ENCODE measurements at regions not wholly inside any gene's neighbourhood (a gene's known extent, or its start where the extent isn't known, plus 50 kb on each side); places are given as distances from the start of the nearest gene placed in this dataset.

DNA sequence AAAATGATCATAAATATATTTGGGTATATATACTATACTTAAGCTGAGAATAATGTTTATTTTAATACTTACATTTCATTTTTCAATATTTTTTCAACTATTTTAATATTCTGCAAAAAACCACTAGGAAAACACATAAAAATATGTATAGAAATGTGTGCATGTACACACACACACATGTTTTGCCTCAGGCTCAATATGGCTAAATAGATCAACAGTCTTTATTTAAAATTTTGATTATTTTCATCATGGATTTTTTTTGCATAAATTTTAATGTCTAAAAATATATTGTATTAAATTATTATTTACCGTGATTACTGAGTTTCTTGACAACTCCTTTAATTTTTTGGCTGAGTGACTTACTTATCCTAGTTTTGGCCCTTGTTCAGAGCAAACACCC lies 846.5 kb downstream of the DHX35 start:
- in situ Hi-C loops (cut with HindIII; ENCODE audit: low sequenced_read_pairs), result no loop called here

DNA sequence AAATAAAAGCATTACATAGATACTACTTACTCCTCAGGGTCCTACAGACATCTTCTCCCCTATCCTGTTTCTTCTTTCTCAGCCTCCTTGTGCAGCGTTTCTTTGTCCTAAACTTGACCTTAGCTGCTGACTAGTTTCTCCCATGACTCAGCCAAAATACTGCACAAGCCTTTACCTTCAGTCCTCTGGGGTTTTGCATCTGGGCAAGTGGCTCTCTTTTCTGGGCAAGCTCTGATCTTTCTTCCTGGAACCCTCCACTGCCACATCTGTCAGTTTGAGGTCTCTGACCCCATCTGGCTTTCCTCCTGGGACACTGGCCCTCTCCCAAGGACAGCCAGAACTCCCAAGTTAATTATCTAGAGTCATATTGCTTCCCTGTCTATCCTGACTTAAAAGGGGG lies 838.4 kb downstream of the DHX35 start:
- in situ Hi-C loops (cut with HindIII; ENCODE audit: low sequenced_read_pairs), result no loop called here

DNA sequence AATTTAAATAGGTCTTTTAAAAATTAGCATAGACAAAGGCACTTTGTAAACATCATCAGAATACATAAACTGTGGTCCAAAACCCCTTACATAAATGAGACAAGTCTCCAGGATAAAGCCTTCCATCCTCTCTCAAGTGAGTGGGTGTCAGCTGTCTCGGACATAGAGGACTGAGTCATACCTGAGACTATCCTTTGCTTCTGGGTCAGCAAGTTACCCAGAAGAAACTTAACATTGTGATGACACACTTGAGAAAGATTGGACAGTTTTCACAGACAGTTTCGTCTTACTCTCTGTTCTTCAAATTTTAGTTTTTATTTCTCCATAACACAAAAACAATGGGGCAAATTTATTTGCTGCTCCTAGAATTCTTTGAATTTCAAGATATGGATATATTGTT lies 838.0 kb downstream of the DHX35 start:
- in situ Hi-C loops (cut with HindIII; ENCODE audit: low sequenced_read_pairs), result no loop called here

DNA sequence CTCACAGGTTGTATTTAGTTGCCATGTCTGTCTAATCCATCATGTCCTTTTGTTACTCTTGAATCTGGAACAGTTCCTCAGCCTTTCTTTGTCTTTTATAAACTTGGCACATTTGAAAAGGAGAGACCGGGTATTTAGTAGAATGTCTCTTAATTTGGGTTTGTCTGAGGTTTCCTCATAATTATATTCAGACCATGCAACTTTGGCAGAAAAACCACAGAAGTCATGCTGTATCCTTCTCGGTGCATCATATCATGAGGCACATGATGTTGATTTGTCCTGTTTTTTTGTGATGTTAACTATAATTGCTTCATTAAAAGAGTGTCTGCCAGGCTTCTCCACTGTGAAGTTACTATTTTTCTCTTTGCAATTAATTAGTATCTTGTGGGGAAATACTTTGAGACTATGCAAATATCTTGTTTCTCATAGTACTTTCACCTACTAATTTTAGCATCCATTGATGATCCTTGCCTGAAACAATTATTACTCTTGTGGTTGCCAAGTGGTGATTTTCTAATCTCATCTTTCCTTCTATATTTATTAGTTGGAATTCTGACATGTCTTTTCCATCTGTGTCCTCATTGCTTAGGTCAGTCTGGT lies 837.3 kb downstream of the DHX35 start:
- in situ Hi-C loops (cut with HindIII; ENCODE audit: low sequenced_read_pairs), result no loop called here

DNA sequence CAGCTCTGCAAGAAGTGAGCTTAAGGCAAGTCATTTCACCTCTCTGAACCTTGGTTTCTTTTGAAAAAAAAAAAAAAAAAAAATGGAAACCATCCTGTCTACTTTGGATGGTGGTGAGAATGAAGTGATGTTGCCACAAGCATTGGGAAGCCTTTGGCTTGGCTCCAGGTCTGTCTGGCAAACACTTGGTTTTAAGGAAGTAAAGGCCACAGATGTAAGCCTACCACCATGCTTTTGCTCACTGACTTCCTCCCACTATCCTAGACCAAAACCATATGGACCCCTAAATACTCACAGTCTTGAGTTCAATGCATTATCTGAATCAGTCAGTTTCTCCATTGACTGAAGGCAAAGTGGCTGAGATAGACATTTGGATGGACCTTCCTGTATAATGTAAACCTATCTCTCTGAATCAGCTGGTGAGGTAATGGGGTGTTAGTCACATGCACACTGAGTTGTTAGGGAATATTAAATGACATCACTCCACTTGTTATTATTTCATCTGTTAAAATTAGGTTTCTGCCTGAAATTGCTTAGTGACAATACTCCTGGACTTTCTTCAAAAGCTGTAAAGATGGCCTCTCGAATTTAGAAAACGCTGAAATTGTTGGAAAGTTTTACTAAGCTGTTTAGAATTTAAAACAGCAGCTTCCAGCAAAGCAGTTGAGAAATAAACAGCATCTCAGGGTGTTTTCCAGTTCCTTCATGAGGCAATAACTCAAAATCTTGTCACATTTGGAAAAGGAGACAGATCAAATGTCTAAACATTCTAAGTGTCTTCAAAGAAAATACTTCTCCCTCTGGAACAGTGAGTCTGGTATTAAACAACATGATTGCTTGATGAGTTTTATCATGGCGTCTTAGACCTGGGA lies 833.5 kb downstream of the DHX35 start:
- in situ Hi-C loops (cut with HindIII; ENCODE audit: low sequenced_read_pairs), result no loop called here

DNA sequence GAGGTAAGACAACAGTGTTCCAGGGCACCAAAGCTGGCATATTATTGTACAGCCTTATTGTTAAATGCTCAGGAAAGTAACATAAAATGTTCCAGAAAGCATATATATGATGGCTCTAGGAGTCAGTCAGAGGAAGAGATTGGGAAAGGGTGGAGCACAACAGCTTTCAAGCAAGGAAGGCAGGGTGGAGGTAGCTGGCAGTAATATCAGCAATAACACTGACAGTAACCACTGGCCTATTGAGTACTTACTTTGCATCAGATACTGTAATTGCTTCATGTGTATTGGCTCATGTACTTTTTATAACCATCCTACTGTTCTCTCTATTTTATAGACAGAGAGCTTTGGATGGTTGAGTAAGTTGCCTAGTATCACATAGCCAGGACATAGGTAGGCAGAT lies 830.2 kb downstream of the DHX35 start:
- in situ Hi-C loops (cut with HindIII; ENCODE audit: low sequenced_read_pairs), result no loop called here

DNA sequence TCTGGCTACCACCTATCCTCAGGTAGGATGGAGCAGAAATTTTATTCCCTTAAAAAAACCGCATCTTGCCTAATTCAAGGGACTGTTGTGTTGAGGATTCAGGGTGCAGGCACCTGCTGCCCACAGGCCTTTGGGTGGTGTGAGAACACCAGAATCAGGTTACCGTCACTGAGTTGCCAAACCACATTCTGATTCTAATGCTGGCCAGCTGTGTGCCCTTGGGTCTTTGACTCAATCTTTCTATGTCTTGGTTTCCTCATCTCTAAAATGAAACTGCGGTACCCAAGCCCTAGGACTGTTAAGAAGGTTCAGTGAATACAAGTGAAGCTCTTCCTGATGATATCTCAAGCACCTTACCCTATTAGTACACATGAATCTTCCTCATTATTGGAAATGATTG lies 827.3 kb downstream of the DHX35 start:
- in situ Hi-C loops (cut with HindIII; ENCODE audit: low sequenced_read_pairs), result no loop called here

DNA sequence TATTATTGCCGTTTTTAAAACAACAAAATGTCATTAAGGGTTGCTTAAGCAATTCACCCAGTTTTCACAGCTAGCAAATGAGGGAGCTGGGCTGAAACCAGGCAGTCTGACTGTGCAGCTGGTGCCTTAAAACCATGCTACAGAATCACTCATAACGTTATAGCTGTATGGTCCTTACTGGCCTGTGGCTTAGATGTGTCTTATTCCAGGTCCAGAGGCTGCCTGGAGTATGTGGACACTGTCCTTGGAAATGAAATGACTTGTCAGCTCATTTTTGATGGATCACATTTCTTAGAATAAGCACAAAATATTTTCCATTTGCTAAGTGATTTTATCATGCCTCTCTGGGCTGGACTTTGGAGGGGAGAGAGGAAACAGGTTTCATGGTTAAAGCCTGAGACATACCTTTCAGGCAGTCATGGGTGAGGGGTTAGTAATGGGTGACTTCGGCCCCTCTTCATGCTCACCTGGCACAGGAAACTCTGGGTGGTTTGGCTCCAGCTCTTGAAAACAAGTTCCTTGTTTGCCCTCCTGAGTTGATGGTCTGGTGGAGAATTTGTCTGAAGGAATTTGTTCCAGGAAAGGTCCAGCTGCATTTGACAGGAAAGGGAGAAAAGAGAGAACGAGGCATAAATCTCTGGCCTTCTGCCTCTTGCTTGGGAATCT lies 823.2 kb downstream of the DHX35 start:
- in situ Hi-C loops (cut with HindIII; ENCODE audit: low sequenced_read_pairs), result no loop called here

DNA sequence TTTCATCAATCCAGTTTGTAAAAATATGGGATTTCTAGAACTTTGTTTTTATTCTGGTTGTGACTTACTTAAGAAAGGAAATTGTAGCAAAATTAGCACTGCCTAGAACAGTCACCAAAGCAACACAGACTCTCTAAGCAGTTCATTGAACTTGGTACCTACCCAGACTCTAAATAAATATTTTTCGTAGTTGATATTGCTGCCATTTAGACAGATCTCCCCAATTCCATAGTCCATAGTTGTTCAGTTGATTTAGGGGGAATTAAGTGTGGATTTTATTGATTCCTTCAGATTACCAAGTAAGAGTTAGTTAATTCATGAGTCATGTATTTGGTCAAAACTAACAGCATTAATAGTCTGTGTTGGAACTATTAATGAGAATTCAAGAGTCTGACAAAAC lies 822.5 kb downstream of the DHX35 start:
- in situ Hi-C loops (cut with HindIII; ENCODE audit: low sequenced_read_pairs), result no loop called here

DNA sequence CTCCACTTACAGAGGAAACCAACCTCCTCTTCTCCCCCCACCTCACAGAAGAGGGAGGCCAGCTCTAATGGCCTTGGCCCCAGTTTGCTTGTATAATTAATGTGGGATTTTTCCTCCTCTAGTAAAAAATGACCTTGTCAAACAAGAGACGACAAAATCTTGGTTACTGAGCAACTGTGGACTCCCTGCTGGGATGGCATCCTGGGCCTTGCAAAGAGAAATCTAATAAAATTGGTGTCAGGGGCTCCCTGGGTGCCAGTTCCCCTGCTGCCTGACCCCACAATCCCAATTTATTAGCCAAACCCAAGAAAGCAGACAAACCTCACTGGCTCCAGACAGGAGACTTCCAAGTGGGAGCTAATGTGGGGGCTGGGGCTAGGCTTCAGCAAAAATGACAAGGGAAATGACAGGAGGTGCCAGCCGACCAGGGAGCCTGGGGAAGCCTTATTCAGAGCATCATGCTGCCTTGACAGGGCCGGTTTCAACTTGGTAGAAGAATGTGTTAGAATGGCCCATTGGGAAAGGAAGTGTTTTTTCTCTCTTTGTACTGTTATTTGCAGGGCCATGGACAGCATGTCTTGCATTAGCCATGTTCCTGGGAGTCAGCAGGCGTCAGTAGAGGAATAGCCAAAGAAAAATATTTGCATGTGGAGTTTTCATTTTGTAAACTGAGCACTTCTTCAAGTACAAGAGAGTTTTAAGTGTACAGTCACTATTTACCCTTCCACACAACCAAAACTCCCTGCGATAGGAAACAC lies 816.9 kb downstream of the DHX35 start:
- in situ Hi-C loops (cut with HindIII; ENCODE audit: low sequenced_read_pairs), result no loop called here

DNA sequence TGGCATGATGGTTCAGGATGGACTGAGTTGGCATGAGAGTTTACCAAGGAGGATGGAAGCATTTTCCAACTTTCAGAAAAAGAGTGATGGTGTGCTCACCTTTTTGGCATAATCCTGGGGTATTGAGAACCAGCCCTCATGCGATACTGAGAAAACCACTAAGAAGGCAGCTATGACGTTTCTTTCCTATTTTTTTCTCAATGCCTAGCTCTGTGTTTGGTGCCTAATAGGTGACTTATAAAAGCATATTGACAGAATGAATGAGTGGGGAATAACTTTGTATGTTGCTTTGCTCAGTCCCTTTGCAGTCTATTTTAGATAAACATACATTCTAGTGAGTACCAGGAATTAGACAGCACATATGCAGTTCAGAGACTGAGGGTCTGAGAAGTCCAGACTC lies 816.3 kb downstream of the DHX35 start:
- in situ Hi-C loops (cut with HindIII; ENCODE audit: low sequenced_read_pairs), result no loop called here

DNA sequence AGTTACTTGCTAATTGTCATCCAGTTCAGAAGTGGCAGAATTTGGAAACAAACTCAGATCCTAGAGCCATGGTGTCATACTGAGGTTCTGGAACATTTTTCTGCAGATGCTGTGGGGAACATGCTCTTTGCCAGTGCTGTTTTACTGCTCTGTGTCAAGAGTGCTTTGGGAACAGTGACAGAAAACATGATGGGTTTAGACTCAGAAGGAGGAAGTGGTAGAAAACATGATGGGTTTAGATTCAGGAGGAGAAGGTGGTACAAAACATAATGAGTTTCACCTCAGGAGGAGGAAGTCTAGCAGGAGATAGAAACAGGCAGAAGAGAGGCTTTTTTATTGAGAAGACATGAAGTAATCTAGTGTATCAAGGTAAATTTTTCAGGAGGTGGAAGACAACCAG lies 815.5 kb downstream of the DHX35 start:
- in situ Hi-C loops (cut with HindIII; ENCODE audit: low sequenced_read_pairs), result no loop called here

DNA sequence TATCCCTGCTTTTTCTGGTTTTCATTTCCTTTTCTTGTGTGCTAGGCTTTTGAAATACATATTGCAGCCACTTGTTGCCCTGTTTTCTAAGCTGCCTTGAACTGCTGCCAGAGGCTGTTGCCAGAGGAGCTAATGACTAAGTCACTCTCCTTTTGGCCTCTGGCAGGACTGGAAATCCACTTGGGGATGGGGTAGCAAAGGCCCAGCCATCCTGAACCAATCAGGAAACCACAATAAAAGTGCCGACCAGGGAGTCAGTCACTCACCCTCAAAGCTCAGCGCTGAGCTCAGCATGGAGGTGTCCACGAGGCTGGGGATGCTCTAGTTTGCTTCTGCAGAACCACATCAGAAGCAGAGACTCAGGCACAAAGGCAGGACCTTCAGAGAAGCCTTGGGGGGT lies 813.0 kb downstream of the DHX35 start:
- in situ Hi-C loops (cut with HindIII; ENCODE audit: low sequenced_read_pairs), result no loop called here

DNA sequence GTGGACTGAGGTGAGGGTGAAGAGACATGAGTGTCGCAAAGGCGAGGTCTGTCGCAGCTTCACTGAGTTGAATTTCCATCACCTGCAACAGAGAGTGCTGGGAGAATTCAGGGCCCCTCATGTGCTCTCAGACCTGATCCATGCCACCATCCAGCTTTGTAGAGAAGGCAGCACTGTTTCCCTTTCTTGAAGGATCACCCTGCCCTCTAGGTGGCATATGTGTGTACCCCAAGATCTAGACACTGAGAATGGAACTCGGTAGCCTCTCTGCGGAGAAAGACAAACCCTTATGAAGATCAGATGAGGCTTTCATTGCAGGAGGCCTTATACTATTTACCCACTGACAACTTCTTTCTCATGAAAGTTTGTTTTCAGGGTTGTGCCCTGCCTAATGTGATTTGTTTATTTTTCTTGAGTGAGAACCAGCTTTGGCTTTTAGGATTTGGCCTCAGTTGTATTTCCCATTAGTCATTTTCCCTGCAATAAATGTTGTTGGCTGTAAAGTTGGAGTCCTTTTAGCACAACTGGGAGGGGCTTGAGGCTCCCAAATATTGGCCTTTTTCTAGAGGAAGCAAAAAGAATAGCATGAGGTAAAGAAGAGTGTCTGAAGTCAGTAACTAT lies 811.3 kb downstream of the DHX35 start:
- in situ Hi-C loops (cut with HindIII; ENCODE audit: low sequenced_read_pairs), result no loop called here

DNA sequence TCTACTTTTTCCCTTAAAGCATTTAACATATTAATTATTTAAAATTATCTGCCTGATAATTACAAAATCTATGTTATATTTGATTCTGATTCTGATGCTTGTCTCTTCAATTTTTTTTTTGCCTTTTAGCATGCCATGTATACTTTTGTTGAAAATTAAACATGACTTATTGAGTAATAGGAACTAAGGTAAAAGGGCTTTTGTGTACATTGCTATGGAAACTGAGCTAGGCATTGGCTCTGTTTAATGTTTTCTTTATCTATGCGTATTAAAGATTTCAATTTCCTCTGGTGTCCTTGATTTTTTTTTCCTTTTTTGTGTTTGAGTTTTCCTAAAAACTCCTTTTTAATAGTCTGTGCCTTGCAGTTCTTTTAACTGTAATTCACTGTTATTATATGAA lies 805.2 kb downstream of the DHX35 start:
- in situ Hi-C loops (cut with HindIII; ENCODE audit: low sequenced_read_pairs), result no loop called here

DNA sequence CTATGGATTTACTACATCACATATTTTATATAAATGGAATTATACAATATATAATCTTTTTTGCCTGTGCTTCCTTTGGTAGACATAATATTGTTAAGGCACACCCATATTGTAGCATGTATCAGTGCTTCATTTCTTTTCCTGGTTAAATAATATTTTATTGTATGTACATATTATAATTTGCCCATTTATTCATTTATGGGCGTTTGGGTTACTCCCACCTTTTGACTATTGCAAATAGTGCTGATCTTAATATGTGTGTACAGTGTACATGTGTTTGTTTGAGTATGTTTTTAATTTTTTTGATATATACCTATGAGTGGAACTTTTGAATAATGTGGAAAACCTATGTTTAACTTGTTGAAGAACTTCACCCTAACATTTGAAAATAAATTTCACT lies 804.2 kb downstream of the DHX35 start:
- in situ Hi-C loops (cut with HindIII; ENCODE audit: low sequenced_read_pairs), result no loop called here

DNA sequence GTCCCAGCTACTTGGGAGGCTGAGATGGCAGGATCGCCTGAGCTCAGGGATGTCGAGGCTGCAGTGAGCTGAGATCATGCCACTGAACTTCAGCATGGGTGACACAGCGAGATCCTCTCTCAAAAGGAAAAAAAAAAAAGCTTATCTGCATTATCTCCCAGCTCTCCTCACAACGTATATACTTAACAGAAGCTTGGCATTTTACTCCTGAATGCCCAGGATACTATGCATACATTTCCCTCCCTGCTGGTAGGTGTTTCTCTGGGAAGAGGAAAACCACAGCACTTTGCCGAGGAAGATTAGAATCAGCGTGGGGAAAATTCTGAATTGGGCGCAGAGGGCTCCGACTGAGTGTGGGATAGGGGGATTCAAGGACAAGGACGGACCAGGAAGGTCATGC lies 800.6 kb downstream of the DHX35 start:
- in situ Hi-C loops (cut with HindIII; ENCODE audit: low sequenced_read_pairs), result no loop called here

DNA sequence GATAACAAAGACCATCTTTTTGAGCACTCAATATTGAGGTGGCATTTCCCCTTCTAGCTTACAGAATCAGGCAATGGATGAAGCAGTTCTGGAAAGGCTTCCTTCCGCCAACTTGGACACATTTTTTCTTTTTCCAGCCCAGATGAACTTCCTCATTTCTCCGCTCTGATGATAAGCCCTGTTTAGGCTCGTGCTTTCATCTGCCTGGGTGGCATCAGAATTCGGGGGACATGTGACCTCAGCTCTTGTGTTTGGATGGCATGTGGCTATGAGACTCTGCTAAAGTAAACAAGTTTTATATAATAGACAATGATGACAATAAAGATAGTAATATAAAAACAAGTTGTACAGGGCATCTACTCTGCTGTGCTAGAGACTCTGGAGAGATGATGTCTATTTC lies 796.7 kb downstream of the DHX35 start:
- in situ Hi-C loops (cut with HindIII; ENCODE audit: low sequenced_read_pairs), result no loop called here

DNA sequence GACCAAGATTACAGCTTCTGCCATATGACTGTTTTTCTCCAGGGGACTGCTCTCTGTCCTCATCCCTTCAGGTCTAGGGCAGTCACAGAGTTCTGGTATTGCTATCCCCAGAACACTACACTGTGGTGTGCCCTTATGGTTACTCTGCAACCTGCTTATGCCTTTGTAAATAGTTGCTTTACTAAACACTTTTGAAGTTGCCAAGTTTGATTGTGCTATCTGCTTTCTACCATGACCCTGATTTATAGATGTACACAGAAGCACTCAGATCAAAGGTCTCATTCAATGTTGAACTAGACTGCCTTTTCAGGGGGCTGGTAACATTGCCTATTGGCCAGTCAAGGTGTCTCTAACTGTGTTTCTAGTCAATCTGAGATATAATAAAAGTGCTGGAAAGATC lies 794.7 kb downstream of the DHX35 start:
- in situ Hi-C loops (cut with HindIII; ENCODE audit: low sequenced_read_pairs), result no loop called here

DNA sequence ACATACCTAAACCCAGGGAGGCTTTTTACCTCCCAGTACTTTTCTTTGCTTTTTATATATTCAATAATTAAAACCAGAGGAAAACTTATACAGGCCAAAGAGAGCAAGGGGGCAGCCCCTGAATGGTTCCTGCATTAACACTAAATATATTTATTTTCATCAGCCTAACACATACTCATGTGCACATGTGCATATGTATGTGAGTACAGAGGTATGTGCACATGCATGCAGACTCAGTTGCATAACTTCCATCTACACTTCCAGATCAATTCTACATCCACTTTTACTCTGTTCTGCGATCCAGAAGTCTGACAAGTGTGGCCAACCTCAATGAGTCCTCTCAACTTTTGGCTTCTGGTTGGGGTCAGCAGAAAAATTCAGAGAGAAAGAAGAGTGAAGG lies 794.2 kb downstream of the DHX35 start:
- in situ Hi-C loops (cut with HindIII; ENCODE audit: low sequenced_read_pairs), result no loop called here

DNA sequence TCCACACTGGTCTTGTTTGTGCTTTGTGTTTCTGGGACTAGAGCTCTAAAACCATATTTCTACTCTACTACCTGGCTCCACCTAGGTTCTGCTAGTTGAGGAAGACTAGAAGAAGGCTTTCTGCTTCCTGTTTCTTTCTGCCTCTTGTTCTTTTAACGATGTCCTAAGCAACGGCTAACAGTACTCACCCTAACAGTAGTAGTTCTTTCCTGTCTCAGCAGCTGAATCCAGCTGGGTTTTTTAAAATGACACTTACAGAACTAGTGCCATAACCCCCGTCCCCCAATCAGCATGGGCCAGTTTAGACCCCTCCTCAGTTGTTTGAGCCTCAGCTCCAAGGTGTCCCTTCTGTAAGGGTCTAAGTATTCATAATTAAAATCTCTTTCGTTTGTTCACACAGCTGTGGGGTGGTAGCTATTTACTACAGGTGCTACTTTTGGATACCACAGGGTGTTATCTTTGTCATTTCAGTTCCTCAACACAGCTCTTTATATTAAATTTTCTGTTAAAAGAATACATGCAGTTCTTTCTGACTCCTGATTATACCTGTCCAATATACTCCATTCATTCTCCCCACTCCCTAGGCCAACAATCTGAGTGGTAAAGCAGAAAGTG lies 790.2 kb downstream of the DHX35 start:
- in situ Hi-C loops (cut with HindIII; ENCODE audit: low sequenced_read_pairs), result no loop called here

Data from DLD1 (cell line).